ENCODE measurements at regions not wholly inside any gene's neighbourhood (a gene's known extent, or its start where the extent isn't known, plus 50 kb on each side); places are given as distances from the start of the nearest gene placed in this dataset.

- DNase-seq (no peak), ATAC-seq (no peak)
- no peaks in the 10 kb centered on the region for H3K9me3 Mint-ChIP-seq
- no peak overlapping the region for H3K4me3 Mint-ChIP-seq
- intact Hi-C loops (cut with micrococcal nuclease), result no loop called here
- no peaks in the 10 kb centered on the region for H3K4me1 Mint-ChIP-seq (ENCODE audit: low read depth)
- CTCF ChIA-PET, result no interaction called here
- POLR2A ChIA-PET, result no interaction called here
- H3K27me3 Mint-ChIP-seq, result peaks cover 4% of the 10 kb centered on the region
- H3K27ac Mint-ChIP-seq, result no peak overlapping the region
- no peaks in the 10 kb centered on the region for H3K36me3 Mint-ChIP-seq (ENCODE audit: low read depth)
- TF ChIP-seq, protein P1, sequence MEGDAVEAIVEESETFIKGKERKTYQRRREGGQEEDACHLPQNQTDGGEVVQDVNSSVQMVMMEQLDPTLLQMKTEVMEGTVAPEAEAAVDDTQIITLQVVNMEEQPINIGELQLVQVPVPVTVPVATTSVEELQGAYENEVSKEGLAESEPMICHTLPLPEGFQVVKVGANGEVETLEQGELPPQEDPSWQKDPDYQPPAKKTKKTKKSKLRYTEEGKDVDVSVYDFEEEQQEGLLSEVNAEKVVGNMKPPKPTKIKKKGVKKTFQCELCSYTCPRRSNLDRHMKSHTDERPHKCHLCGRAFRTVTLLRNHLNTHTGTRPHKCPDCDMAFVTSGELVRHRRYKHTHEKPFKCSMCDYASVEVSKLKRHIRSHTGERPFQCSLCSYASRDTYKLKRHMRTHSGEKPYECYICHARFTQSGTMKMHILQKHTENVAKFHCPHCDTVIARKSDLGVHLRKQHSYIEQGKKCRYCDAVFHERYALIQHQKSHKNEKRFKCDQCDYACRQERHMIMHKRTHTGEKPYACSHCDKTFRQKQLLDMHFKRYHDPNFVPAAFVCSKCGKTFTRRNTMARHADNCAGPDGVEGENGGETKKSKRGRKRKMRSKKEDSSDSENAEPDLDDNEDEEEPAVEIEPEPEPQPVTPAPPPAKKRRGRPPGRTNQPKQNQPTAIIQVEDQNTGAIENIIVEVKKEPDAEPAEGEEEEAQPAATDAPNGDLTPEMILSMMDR (IDR thresholded peaks at IDR 0.05), result no peak
Observed at GRCh38 chr9:134258828-134259546, 67.3 kb upstream of the RXRA start.

DNA sequence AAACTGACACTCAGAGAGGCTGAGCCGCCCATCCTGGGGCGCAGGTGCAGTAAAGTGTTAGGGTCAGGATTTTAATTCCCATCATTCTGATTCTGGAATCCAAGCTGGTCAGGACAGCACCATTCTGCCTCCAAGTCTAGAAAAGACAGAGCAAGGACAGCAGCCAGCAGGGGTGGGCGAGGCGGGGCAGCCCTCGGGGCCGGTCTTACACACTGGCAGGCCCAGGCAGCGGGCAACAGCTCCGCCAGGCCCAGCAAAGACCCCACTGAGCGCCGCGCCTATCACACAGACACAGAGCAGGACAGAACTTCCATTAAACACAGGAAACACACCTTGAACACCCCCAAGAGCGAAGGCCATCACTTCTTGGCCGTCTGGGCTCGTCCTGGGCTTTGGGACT is 66.5 kb upstream of the RXRA start:
- CTCF ChIA-PET, result no interaction called here
- no peak overlapping the region for H3K4me3 Mint-ChIP-seq
- H3K27me3 Mint-ChIP-seq, result peaks cover 4% of the 10 kb centered on the region
- no peaks in the 10 kb centered on the region for H3K36me3 Mint-ChIP-seq (ENCODE audit: low read depth)
- TF ChIP-seq, protein P1 (IDR thresholded peaks at IDR 0.05), result no peak
- DNase-seq, result no peak
- POLR2A ChIA-PET, result no interaction called here
- H3K27ac Mint-ChIP-seq, result no peak overlapping the region
- no peaks in the 10 kb centered on the region for H3K4me1 Mint-ChIP-seq (ENCODE audit: low read depth)
- no peaks in the 10 kb centered on the region for H3K9me3 Mint-ChIP-seq
- intact Hi-C loops (cut with micrococcal nuclease), result no loop called here
- ATAC-seq, result no peak

GRCh38 chr9:134260801-134261200 is 65.5 kb upstream of the RXRA start:
- Mint-ChIP-seq H3K4me3 (no peak overlapping the region), H3K27ac (no peak overlapping the region), H3K9me3 (no peaks in the 10 kb centered on the region), H3K4me1 (ENCODE audit: low read depth) (no peaks in the 10 kb centered on the region), H3K36me3 (ENCODE audit: low read depth) (no peaks in the 10 kb centered on the region), H3K27me3 (peaks cover 8% of the 10 kb centered on the region)
- ChIA-PET POLR2A (interaction anchor here (1.0 kb wide), 1 partner anchor 14 kb away, joined by 3 read pairs; no protein-coding TSS in a partner anchor), CTCF (no interaction called here)
- ATAC-seq (no peak), DNase-seq (no peak)
- TF ChIP-seq, protein P1 (IDR thresholded peaks at IDR 0.05), result no peak
- intact Hi-C loops (cut with micrococcal nuclease), result no loop called here

DNA sequence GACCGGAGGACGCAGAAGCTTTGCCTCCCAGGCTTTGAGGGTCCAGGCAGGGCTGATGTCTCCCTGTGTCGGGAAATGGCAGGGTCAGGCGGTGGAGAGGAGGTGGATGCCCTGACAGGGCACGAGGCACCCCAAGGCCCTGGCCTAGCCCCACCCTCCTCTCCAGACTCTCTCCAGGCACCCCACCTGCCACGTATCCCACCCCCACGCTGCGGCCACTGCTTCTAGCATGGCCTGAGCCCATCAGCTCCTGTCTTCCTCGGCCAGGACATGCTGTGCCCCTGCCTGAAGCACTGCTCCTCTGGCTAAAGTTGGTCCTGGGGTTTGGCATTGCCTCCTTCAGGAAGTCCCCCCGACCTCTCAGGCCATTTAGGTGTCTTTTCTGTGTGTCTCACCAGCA is 64.2 kb upstream of the RXRA start:
- Mint-ChIP-seq H3K27me3 (peaks cover 18% of the 10 kb centered on the region), H3K36me3 (ENCODE audit: low read depth) (no peaks in the 10 kb centered on the region), H3K9me3 (no peaks in the 10 kb centered on the region), H3K27ac (no peak overlapping the region), H3K4me1 (ENCODE audit: low read depth) (no peaks in the 10 kb centered on the region), H3K4me3 (no peak overlapping the region)
- ChIA-PET POLR2A (no interaction called here), CTCF (interaction anchor here (1.1 kb wide), 1 partner anchor 87 kb away, joined by 3 read pairs; no protein-coding TSS in a partner anchor)
- ATAC-seq (no peak), DNase-seq (no peak)
- intact Hi-C loops (cut with micrococcal nuclease), result no loop called here
- TF ChIP-seq, protein P1 (IDR thresholded peaks at IDR 0.05), result no peak

DNA sequence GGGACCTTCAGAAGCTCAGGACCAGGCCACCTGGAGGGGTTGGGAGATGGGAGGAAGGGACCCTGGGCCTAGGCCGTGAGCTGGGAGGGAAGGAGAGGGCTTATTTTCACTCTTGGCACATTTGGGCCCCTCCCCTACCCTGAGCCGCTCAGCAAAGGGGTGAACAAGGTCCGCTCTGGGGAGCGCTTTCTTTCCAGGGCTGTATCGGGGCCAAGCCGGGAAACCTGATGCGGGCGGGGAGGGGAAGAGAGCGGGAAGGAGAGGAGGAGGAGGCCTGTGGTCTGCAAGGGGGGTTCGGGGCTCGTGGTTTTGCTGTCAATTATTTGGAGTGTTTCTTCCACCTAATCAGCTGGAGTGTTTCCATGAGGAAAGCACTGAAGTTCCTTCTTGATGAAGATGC is 62.7 kb upstream of the RXRA start:
- H3K4me3 Mint-ChIP-seq, result no peak overlapping the region
- H3K4me1 Mint-ChIP-seq (ENCODE audit: low read depth), result peaks cover 5% of the 10 kb centered on the region
- H3K36me3 Mint-ChIP-seq (ENCODE audit: low read depth), result no peaks in the 10 kb centered on the region
- H3K27me3 Mint-ChIP-seq, result peaks cover 22% of the 10 kb centered on the region
- H3K27ac Mint-ChIP-seq, result no peak overlapping the region
- DNase-seq, result no peak
- no peaks in the 10 kb centered on the region for H3K9me3 Mint-ChIP-seq
- POLR2A ChIA-PET, result interaction anchor here (1.1 kb wide), 1 partner anchor 19 kb away, joined by 3 read pairs; no protein-coding TSS in a partner anchor
- no peak for ATAC-seq
- CTCF ChIA-PET, result no interaction called here
- TF ChIP-seq, protein P1 (IDR thresholded peaks at IDR 0.05), result no peak
- intact Hi-C loops (cut with micrococcal nuclease), result no loop called here

All from activated CD8-positive, alpha-beta T cell treated with anti-CD3 and anti-CD28 coated beads for 36 hours (primary cell).